PFSK-1 (cell line): ENCODE measurements at regions not wholly inside any gene's neighbourhood (a gene's known extent, or its start where the extent isn't known, plus 50 kb on each side); places are given as distances from the start of the nearest gene placed in this dataset.

Source experiments
- FOXP2 ChIP-seq: optimal IDR thresholded peaks from 2 replicates; pipeline ENCODE3; 2011; ENCODE audit warnings: borderline replicate concordance, control low read depth, inconsistent platforms; ENCODE audit not compliant: insufficient read depth; ENCODE audit errors: extremely low read length, extremely low read depth
- POLR2AphosphoS5 ChIP-seq: IDR thresholded peaks from 2 replicates; pipeline ENCODE4 v1.6.1; 2012; ENCODE audit warnings: low read depth, mild to moderate bottlenecking, control low read depth, low read length, moderate library complexity
- REST ChIP-seq, 2 experiments: IDR thresholded peaks; 2 replicates each; pipeline versions ENCODE4 v1.6.1 to v1.8.0; 2011 to 2012; ENCODE audit warnings: low read depth in 2 of 2, low read length in 2 of 2, control low read depth in 1 of 2, inconsistent platforms in 1 of 2, mild to moderate bottlenecking in 1 of 2, moderate library complexity in 1 of 2; ENCODE audit not compliant: insufficient read depth in 1 of 2
- SIN3A ChIP-seq: IDR thresholded peaks from 2 replicates; pipeline ENCODE4 v1.6.1; 2012; ENCODE audit warnings: mild to moderate bottlenecking, low read length, moderate library complexity, borderline replicate concordance; ENCODE audit not compliant: insufficient read depth
- TAF1 ChIP-seq: IDR thresholded peaks from 2 replicates; pipeline ENCODE4 v1.6.1; 2012; ENCODE audit warnings: low read length, control low read depth, borderline replicate concordance; ENCODE audit not compliant: insufficient read depth

GRCh38 chr1:22323141-22323845 is 128.4 kb upstream of the ZBTB40 start:
- TF ChIP-seq FOXP2, result no peak
- no peak for TF ChIP-seq REST (IDR thresholded peaks at IDR 0.05; ENCODE audit: insufficient read depth in 1 of 2, low read depth in 2 of 2, low read length in 2 of 2)

DNA sequence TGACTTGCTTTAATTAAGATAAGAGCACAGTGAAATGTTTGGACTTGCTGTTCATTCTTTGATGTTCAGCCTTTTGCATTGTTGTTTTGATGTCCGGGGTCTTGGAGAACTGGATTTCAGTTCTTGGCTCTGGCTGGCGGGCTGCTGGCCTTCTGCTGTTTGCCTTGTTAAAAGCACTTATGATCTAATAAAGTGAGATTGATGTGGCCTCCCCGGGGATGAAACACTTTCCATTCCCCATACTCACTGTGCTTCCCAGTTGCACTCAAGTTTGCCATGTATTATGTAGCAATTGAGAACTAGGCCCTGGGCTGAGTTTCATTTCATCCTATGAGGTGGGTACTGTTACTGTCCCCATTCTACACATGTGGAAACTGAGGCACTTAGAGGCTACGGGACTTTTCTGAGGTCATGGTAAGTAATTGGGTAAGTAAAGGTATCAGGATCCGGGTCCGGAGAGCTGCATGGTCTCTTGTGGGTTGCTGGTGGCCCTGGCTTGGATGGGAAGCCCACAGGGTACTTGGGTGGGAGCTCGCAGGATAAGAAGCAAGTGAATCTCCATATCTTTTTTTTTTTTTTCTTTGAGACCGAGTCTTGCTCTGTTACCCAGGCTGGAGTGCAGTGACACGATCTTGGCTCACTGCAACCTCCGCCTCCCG is 127.7 kb upstream of the ZBTB40 start:
- no peak for TF ChIP-seq FOXP2
- no peak for TF ChIP-seq TAF1
- TF ChIP-seq SIN3A, result no peak
- TF ChIP-seq POLR2AphosphoS5, result no peak
- TF ChIP-seq REST (IDR thresholded peaks at IDR 0.05; ENCODE audit: insufficient read depth in 1 of 2, low read depth in 2 of 2, low read length in 2 of 2), result no peak

DNA sequence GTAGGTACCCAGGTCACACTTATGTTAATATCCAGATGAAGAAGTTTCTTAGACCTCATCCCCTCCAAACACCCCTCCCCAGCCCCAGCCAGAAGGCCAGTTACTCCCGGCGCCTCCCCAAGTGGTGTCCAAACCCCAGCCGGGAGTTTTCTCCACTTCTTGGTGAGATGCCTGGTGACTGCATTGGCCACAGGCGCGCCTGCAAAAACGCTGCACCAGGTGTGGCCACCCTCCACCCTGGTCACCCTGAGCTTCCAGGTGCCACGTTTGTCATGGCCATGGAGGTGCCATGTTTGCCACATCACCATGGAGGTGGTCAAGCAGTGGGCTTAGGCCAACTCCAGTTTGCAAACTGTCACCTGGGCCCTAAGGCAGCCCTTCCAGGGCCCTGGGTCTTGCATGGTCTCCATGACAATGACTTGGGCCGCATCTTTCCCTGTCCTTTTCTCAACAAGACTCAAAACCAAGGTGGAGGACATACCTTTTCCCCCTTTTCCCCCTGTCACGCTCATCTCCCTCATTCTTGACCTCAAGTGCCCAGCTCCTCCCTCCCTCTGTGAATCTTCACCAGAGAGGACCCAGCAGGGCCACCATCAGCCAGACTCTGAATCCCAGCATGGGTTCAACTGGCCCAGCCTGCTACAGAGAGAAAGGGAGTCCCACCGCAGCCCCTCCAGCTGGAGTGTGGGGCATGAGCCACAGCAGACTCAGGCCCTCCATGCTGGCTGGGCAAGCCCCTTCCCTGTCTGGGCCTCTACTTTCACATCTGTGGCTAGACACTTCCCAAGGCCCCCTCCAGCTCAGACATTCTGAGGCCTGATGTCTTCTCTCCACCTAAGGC is 125.9 kb upstream of the ZBTB40 start:
- TF ChIP-seq FOXP2 (no peak), POLR2AphosphoS5 (no peak), TAF1 (no peak), SIN3A (no peak), REST (IDR thresholded peaks at IDR 0.05; ENCODE audit: insufficient read depth in 1 of 2, low read depth in 2 of 2, low read length in 2 of 2) (no peak)

DNA sequence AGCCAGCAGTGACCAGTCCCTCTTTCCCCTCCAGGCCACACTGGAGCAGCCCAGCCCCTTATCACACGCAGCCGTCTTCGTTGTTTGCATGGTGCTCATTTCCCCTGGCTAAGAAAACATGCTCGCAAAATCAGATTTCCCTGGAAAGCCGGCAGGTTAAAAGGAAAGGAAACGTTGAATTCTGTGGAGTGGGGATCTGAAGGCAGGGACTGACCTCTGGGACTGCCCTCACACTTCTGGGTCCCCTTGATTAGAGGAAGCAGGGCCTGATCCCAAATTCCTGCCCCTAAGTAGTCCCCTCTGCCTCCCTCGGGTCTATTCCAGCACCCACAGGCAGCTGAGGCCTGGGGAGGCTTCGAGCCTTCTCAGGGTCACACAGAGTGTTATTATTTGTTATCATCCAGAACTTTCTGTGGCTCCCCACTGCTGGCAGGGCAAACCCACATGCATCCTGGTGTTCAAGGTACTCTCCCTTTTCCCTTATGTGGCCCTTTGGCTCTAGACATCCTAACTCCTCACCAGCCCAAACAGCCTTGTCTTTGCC is 125.2 kb upstream of the ZBTB40 start:
- TF ChIP-seq POLR2AphosphoS5, result no peak
- no peak for TF ChIP-seq REST (IDR thresholded peaks at IDR 0.05; ENCODE audit: insufficient read depth in 1 of 2, low read depth in 2 of 2, low read length in 2 of 2)
- no peak for TF ChIP-seq FOXP2
- no peak for TF ChIP-seq SIN3A
- TF ChIP-seq TAF1, result no peak
